ENCODE measurements at regions not wholly inside any gene's neighbourhood (a gene's known extent, or its start where the extent isn't known, plus 50 kb on each side); places are given as distances from the start of the nearest gene placed in this dataset.

DNA sequence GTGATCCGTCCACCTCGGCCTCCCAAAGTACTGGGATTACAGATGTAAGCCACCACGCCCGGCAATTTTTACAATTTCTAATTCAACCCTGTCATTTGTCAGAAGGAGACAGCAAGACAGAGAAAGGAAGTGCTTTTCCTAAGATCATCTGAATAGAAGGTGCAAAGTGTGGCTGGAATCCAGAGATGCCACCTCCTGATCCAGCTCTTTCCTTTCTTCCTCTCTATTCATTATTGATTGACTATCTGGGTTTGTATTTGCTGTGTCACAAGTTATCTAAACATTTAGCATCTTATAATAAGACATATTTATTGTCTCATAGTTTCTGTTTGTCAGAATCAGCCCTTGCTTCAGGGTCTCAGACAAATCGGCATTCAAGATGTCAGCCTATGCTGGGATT is 217.7 kb downstream of the BCAS1 start:
- TF ChIP-seq POLR2A (IDR thresholded peaks at IDR 0.05; ENCODE audit: low read depth, low read length), result no peak
- TF ChIP-seq POLR2AphosphoS5 (IDR thresholded peaks at IDR 0.05; ENCODE audit: low read depth, low read length), result no peak
